H1 (cell line): ENCODE measurements at regions not wholly inside any gene's neighbourhood (a gene's known extent, or its start where the extent isn't known, plus 50 kb on each side); places are given as distances from the start of the nearest gene placed in this dataset.

Experiments used
- CTCF ChIA-PET: fragments of 300-600 bp; sonication (Branson Sonifier 250); formaldehyde crosslinking; loops from one replicate; lab custom pipeline; 2021; ENCODE audit not compliant: partially characterized antibody; lab: Charles Lee
- POLR2A ChIA-PET: fragments of 300-600 bp; sonication (Branson Sonifier 250); formaldehyde crosslinking; loops from one replicate; lab custom pipeline; 2021; ENCODE audit warnings: inconsistent platforms; ENCODE audit not compliant: partially characterized antibody; lab: Charles Lee
- DNase-seq, 2 experiments: peaks; one replicate each; pipeline versions ENCODE4 v3.0.0 to v3.0.0-alpha.2; 2010 to 2022; ENCODE audit warnings: low spot score in 2 of 2, low read depth in 1 of 2, mixed read lengths in 1 of 2
- FAIRE-seq: peaks from 2 replicates; lab custom pipeline; 2011; peaks lifted over from hg19 to GRCh38; lab: Jason Lieb, UNC
- H2AFZ ChIP-seq: 2 replicates; pipeline ENCODE4 v1.8.1; 2012; ENCODE audit warnings: low read length, inconsistent platforms
- H2AK5ac ChIP-seq: 2 replicates; pipeline ENCODE4 v1.6.1; 2013; ENCODE audit warnings: low read depth, low read length
- H2BK120ac ChIP-seq: replicated peaks from 2 replicates; pipeline ENCODE3; 2013; ENCODE audit warnings: low read depth, low read length, inconsistent platforms
- H2BK12ac ChIP-seq: 2 replicates; pipeline ENCODE4 v1.6.1; 2013; ENCODE audit warnings: low read depth, low read length
- H2BK15ac ChIP-seq: 2 replicates; pipeline ENCODE4 v1.6.1; 2013; ENCODE audit warnings: low read length
- H2BK20ac ChIP-seq: 2 replicates; pipeline ENCODE4 v1.6.1; 2013; ENCODE audit warnings: low read length
- H2BK5ac ChIP-seq: 2 replicates; pipeline ENCODE4 v1.6.1; 2013; ENCODE audit warnings: low read depth, low read length
- H3K14ac ChIP-seq: 2 replicates; pipeline ENCODE4 v1.6.1; 2013; ENCODE audit warnings: inconsistent platforms; ENCODE audit not compliant: insufficient read length
- H3K18ac ChIP-seq: 2 replicates; pipeline ENCODE4 v1.6.1; 2013; ENCODE audit warnings: low read length; ENCODE audit errors: extremely low read depth
- H3K23ac ChIP-seq: 2 replicates; pipeline ENCODE4 v1.6.1; 2013; ENCODE audit warnings: inconsistent platforms; ENCODE audit not compliant: insufficient read length
- H3K23me2 ChIP-seq: 2 replicates; pipeline ENCODE4 v1.6.1; 2013; ENCODE audit warnings: low read depth, low read length
- H3K27ac ChIP-seq: 2 replicates; pipeline ENCODE4 v1.6.1; 2011; ENCODE audit warnings: low read depth, low read length, inconsistent platforms
- H3K27me3 ChIP-seq, 4 experiments: replicated peaks in 1 of 4; 1 replicate in 1 of 4; 2 replicates in 3 of 4; pipeline versions ENCODE4 v1.6.1 to v1.8.1; 2011 to 2013; ENCODE audit warnings: low read length in 3 of 4, mild to moderate bottlenecking in 3 of 4, inconsistent platforms in 2 of 4, mixed read lengths in 2 of 4, moderate library complexity in 1 of 4; ENCODE audit not compliant: control insufficient read depth in 3 of 4, insufficient read depth in 3 of 4; ENCODE audit errors: extremely low read depth in 1 of 4
- H3K36me3 ChIP-seq, 4 experiments: 2 replicates each; pipeline versions ENCODE4 v1.6.1 to v1.8.1; 2011 to 2013; ENCODE audit warnings: mild to moderate bottlenecking in 4 of 4, low read length in 3 of 4, moderate library complexity in 2 of 4, control low read depth in 1 of 4, inconsistent platforms in 1 of 4; ENCODE audit not compliant: insufficient read depth in 4 of 4, control insufficient read depth in 2 of 4
- H3K4ac ChIP-seq: replicated peaks from 2 replicates; pipeline ENCODE3; 2013; ENCODE audit warnings: low read length, low read depth, mixed read lengths, inconsistent platforms; ENCODE audit not compliant: insufficient read length
- H3K4me1 ChIP-seq, 4 experiments: replicated peaks in 1 of 4; 1 replicate in 1 of 4; 2 replicates in 3 of 4; pipeline versions ENCODE4 v1.6.1 to v1.8.1; 2011 to 2013; ENCODE audit warnings: low read length in 3 of 4, inconsistent platforms in 2 of 4, mixed read lengths in 1 of 4; ENCODE audit not compliant: insufficient read depth in 4 of 4, control insufficient read depth in 3 of 4
- H3K4me2 ChIP-seq, 2 experiments: 2 replicates each; pipeline versions ENCODE4 v1.6.1 to v1.8.1; 2011 to 2013; ENCODE audit warnings: low read depth in 2 of 2, low read length in 2 of 2, control low read depth in 1 of 2, inconsistent platforms in 1 of 2, mild to moderate bottlenecking in 1 of 2; ENCODE audit not compliant: insufficient read depth in 1 of 2
- H3K4me3 ChIP-seq, 4 experiments: fragments of 200-600, 300-600 bp in 1 of 4; sonication (generic), shearing (Covaris generic), sonication (Bioruptor Twin) in 1 of 4; 2 replicates each; pipeline versions ENCODE4 v1.5.1 to v1.8.1; 2011 to 2016; ENCODE audit warnings: low read length in 4 of 4, low read depth in 3 of 4, control low read depth in 2 of 4, inconsistent platforms in 2 of 4, mild to moderate bottlenecking in 2 of 4, mixed read lengths in 1 of 4, moderate library complexity in 1 of 4; ENCODE audit not compliant: insufficient read depth in 2 of 4; ENCODE audit errors: extremely low read depth in 1 of 4
- H3K56ac ChIP-seq: replicated peaks from 2 replicates; pipeline ENCODE3; 2013; ENCODE audit warnings: low read depth, mild to moderate bottlenecking, mixed read lengths, low read length, inconsistent platforms; ENCODE audit not compliant: insufficient read length
- H3K79me1 ChIP-seq: 2 replicates; pipeline ENCODE4 v1.6.1; 2013; ENCODE audit warnings: low read depth, low read length, control low read depth
- H3K79me2 ChIP-seq, 2 experiments: 2 replicates each; pipeline versions ENCODE4 v1.6.1 to v1.8.1; 2012 to 2013; ENCODE audit warnings: low read length in 2 of 2, mild to moderate bottlenecking in 2 of 2, inconsistent platforms in 1 of 2; ENCODE audit not compliant: insufficient read depth in 2 of 2, control insufficient read depth in 1 of 2
- H3K9ac ChIP-seq, 4 experiments: replicated peaks in 1 of 4; 1 replicate in 1 of 4; 2 replicates in 3 of 4; pipeline versions ENCODE4 v1.6.1 to v1.8.1; 2011 to 2013; ENCODE audit warnings: low read depth in 3 of 4, low read length in 3 of 4, control low read depth in 2 of 4, mild to moderate bottlenecking in 2 of 4, moderate library complexity in 2 of 4, inconsistent platforms in 1 of 4; ENCODE audit errors: extremely low read depth in 1 of 4
- H3K9me3 ChIP-seq, 2 experiments: 2 replicates each; pipeline versions ENCODE4 v1.6.1 to v1.8.1; 2012 to 2013; ENCODE audit warnings: mild to moderate bottlenecking in 2 of 2, moderate library complexity in 2 of 2, control low read depth in 1 of 2, inconsistent platforms in 1 of 2, low read depth in 1 of 2, low read length in 1 of 2, mixed read lengths in 1 of 2; ENCODE audit not compliant: insufficient read depth in 2 of 2
- H4K20me1 ChIP-seq, 2 experiments: replicated peaks in 1 of 2; 2 replicates each; pipeline versions ENCODE3 to v1.8.1; 2011 to 2013; ENCODE audit warnings: inconsistent platforms in 2 of 2, low read length in 2 of 2, mild to moderate bottlenecking in 1 of 2; ENCODE audit not compliant: insufficient read depth in 2 of 2, control insufficient read depth in 1 of 2
- H4K5ac ChIP-seq: 2 replicates; pipeline ENCODE4 v1.6.1; 2013; ENCODE audit warnings: low read length, low read depth, mixed read lengths, inconsistent platforms; ENCODE audit not compliant: insufficient read length
- H4K8ac ChIP-seq: 2 replicates; pipeline ENCODE4 v1.8.0; 2013; ENCODE audit warnings: mild to moderate bottlenecking, moderate library complexity, low read length, inconsistent platforms; ENCODE audit not compliant: insufficient read depth; ENCODE audit errors: extremely low read depth
- H4K91ac ChIP-seq: replicated peaks from 2 replicates; pipeline ENCODE3; 2013; ENCODE audit warnings: low read length, mixed read lengths, inconsistent platforms; ENCODE audit not compliant: insufficient read length
- ATF2 ChIP-seq: IDR thresholded peaks from 2 replicates; pipeline ENCODE4 v1.6.1; 2012; ENCODE audit warnings: low read length, inconsistent platforms
- EP300 ChIP-seq, 2 experiments: IDR thresholded peaks; 1 replicate in 1 of 2; 2 replicates in 1 of 2; pipeline ENCODE4 v1.6.1; 2011 to 2012; ENCODE audit warnings: low read depth in 2 of 2, low read length in 2 of 2, mild to moderate bottlenecking in 2 of 2, borderline replicate concordance in 1 of 2, inconsistent platforms in 1 of 2, moderate library complexity in 1 of 2
- HDAC2 ChIP-seq, 2 experiments: fragments of 300-600 bp in 1 of 2; sonication (generic) in 1 of 2; IDR thresholded peaks; 2 replicates each; pipeline ENCODE4 v1.6.1; 2011 to 2012; ENCODE audit warnings: low read depth in 2 of 2, low read length in 2 of 2, mild to moderate bottlenecking in 2 of 2, moderate library complexity in 2 of 2, borderline replicate concordance in 1 of 2, inconsistent platforms in 1 of 2
- NRF1 ChIP-seq: IDR thresholded peaks from 2 replicates; pipeline ENCODE4 v1.6.1; 2011; ENCODE audit warnings: mild to moderate bottlenecking, low read depth, low read length, improper control_type of control experiment
- PHF8 ChIP-seq: fragments of 200-600 bp; sonication (generic); conservative IDR thresholded peaks from 2 replicates; pipeline ENCODE4 v1.7.1; 2012; ENCODE audit warnings: low read depth, mild to moderate bottlenecking, inconsistent platforms, low read length, moderate library complexity
- RNF2 ChIP-seq: fragments of 200-900, 300-1000 bp; sonication (generic); IDR thresholded peaks from 2 replicates; pipeline ENCODE4 v1.7.1; 2016; ENCODE audit warnings: borderline replicate concordance, low read depth, mild to moderate bottlenecking, antibody characterized with exemption, low read length; ENCODE audit not compliant: poor library complexity, severe bottlenecking; ENCODE audit errors: missing control alignments
- SP2 ChIP-seq: IDR thresholded peaks from 2 replicates; pipeline ENCODE4 v1.6.1; 2012; ENCODE audit warnings: mild to moderate bottlenecking, low read length, inconsistent platforms
- WGBS, 2 experiments: shearing (Covaris generic) in 1 of 2; methylation state at CpG; one replicate each; pipeline versions ENCODE4 v1.1.6 to v1.1.7; 2013 to 2015; ENCODE audit warnings: low lambda C conversion rate in 2 of 2, mixed read lengths in 2 of 2, inconsistent platforms in 1 of 2, low coverage in 1 of 2, missing lambda C conversion rate in 1 of 2; ENCODE audit not compliant: insufficient replicate concordance in 2 of 2, insufficient coverage in 1 of 2, insufficient read length in 1 of 2; ENCODE audit errors: extremely low coverage in 1 of 2, missing lambda C conversion rate in 1 of 2; 5-methylcytosine and 5-hydroxymethylcytosine counted together
- TF ChIP-seq, protein P1 (sequence below): IDR thresholded peaks from 2 replicates; pipeline ENCODE4 v1.6.1; 2011; ENCODE audit warnings: low read length, improper control_type of control experiment

DNA sequence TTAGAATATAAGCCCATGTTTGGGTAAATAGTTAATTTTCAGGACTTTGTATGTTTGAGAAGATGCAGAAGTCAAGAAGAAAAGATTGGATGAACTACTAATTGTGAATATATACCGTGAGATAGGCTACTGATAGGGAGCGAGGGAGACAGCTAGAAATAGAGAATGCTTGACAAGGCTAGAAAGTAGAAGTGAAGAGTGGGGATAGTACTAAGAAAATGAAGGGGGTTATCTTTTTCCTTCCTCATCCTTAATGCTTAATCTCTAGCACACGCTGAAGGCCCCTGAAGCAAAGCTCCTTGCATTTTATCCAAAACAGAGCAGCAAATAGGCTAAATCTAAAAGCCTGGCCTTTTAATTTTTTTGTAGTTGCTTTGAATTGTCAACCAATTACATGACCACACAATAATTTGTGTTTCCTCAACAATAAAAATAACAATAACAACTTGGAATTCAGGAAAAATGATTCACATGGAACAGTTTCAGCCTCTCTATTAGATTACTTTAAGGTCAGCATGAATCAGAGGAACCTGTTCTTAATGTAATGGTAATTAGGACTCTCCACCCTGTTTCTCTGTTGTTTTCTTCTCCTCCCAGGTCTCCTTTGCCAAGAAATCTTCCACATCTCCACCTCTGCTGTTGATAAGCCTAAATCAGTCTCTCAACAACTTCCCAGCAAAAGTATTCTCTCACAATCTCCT, 1071.3 kb upstream of the ZEB2 start:
- Histone ChIP-seq H3K4me1 (peaks cover 0 to 6% (median 2%) of the 10 kb centered on the region in 4 experiments; a peak in 5 of 7 replicates), H2BK120ac (no peak overlapping the region), H3K23ac (no peak overlapping the region), H3K4me3 (no peak overlapping the region), H3K27ac (no peak overlapping the region), H4K8ac (no peak overlapping the region), H3K27me3 (peaks cover 0 to 1% (median 0%) of the 10 kb centered on the region in 4 experiments; a peak in 1 of 7 replicates), H3K4me2 (no peak overlapping the region), H3K36me3 (no peaks in the 10 kb centered on the region), H4K91ac (no peak overlapping the region), H2AFZ (no peak overlapping the region), H2AK5ac (no peak overlapping the region), H3K79me1 (no peaks in the 10 kb centered on the region), H4K5ac (no peak overlapping the region), H3K18ac (no peak overlapping the region), H3K79me2 (no peaks in the 10 kb centered on the region), H2BK20ac (no peak overlapping the region), H3K4ac (no peak overlapping the region), H4K20me1 (no peaks in the 10 kb centered on the region), H3K23me2 (no peaks in the 10 kb centered on the region), H3K14ac (no peak overlapping the region), H3K9ac (no peak overlapping the region), H2BK12ac (no peak overlapping the region), H3K9me3 (no peaks in the 10 kb centered on the region), H2BK15ac (no peak overlapping the region), H2BK5ac (no peak overlapping the region), H3K56ac (no peak overlapping the region)
- ChIA-PET POLR2A (no interaction called here), CTCF (no interaction called here)
- TF ChIP-seq ATF2 (no peak), NRF1 (no peak), RNF2 (no peak), SP2 (no peak), HDAC2 (IDR thresholded peaks at IDR 0.05; ENCODE audit: borderline replicate concordance in 1 of 2, low read depth in 2 of 2, low read length in 2 of 2) (no peak), PHF8 (no peak), EP300 (IDR thresholded peaks at IDR 0.05; ENCODE audit: borderline replicate concordance in 1 of 2, low read depth in 2 of 2, low read length in 2 of 2) (no peak)
- TF ChIP-seq, protein P1, sequence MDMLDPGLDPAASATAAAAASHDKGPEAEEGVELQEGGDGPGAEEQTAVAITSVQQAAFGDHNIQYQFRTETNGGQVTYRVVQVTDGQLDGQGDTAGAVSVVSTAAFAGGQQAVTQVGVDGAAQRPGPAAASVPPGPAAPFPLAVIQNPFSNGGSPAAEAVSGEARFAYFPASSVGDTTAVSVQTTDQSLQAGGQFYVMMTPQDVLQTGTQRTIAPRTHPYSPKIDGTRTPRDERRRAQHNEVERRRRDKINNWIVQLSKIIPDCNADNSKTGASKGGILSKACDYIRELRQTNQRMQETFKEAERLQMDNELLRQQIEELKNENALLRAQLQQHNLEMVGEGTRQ: no peak
- FAIRE-seq (no peak), DNase-seq (no peak)
- WGBS, 2 experiments: 86% methylated on average over 3 of the region's 3 CpGs; no CpG with 5 or more reads in 1 of the 2 experiments
